CD4-positive, alpha-beta T cell treated with Interleukin-17A for 1 hour (primary cell): ENCODE measurements at regions not wholly inside any gene's neighbourhood (a gene's known extent, or its start where the extent isn't known, plus 50 kb on each side); places are given as distances from the start of the nearest gene placed in this dataset.
"Not testable (repeated sequence)": the region's sequence is repeated elsewhere in the genome, so short reads cannot be mapped to it uniquely, and the experiment has no call there.

Experiments used
- DNase-seq: peaks from one replicate; pipeline ENCODE4 v3.0.0-alpha.2; 2020

DNA sequence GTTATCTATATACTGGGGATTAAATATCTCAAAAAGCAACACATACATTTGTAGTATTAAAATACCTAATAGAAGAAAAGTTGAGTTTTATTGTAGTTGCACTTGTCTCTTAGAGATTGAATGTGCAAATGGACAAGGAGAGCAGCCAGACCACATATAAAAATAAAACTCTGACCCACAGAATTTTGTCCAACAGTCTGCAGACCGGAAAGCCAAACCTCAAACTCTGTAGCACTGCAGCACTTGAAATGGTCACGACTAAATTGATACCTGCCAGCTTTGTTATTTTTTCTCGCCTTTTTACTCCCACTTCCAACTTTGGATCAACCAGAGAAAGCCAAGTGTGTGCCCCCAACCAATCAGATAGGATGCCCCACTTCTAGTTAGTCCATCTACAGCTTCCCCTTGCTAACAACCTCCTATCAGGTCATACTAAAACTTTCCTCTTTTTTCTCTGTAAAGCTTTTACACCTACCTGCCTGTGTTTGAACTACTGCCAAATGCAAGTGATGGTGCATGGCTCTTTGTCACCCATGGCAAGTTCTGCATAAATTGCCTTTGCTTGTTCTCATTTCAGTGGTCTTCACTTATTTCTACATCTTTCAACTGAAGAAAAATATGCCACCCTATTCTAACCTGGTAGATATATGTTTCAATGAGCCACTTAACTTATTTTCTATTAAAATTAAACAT is 1250.7 kb upstream of the SPRY2 start:
- DNase-seq = no peak

DNA sequence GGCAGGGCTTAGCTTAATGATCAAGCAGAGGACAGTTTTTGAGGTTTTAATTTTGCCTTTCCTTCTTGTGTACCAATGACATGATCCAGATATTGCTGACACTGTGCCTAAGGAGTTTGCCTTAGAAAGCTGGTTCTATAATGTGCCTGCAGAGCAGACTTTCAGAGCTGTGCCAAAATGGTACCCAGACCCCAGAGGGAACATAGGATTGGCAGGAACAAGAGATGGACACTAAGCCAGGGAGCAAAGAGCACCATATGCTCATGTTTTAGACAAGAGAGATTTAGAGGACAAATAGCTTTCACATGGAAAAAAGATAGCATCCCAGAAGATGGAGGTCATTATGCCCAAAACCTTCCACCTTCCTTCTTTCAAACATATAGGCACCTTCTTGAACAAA is 1241.5 kb upstream of the SPRY2 start:
- DNase-seq = no peak

DNA sequence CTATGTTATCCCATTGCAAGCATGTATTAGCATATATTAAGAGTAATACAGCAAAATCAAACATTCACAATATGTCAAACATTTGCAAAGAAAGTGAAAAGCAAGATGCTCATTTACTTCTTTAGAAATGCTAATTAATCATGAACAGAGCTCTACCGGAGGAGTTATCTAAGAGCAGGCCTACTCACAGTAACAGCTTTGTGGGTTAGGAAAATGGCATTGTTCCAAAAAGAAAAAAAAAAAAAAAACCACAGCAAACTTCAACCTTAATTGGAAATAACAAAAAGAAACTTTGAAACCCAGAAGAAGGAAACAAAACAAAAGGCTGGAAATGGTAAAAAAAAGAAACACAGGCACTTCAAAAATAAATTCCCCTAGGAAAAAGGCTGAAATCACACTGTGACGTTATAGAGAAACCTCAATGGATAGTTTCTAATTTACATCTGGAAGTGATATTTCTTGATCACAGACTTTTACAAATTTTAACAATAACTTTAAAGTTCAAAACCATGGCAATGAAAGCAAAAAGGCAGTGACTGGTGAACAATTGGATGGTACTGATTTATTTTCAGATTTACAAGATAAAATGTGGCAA is 1236.8 kb upstream of the SPRY2 start:
- DNase-seq = no peak

DNA sequence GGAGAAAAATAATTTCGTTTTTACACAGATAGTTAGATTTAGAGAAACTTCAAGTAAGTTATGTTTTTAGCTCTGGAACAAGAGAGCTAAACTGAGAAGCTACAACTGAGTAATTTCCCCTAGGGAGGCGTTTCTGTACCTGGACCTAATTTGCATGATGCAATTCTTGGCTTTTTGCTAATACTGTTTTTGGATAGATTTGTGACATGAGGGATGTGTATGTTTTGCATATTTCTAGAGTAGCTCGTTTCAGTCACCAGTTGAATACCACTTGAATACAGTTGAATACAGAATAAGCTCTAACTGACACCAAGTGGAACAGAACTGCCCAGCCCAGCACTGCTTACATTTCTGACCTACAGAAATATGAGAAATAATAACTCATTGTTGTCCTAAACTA is 1227.9 kb upstream of the SPRY2 start:
- no peak for DNase-seq

DNA sequence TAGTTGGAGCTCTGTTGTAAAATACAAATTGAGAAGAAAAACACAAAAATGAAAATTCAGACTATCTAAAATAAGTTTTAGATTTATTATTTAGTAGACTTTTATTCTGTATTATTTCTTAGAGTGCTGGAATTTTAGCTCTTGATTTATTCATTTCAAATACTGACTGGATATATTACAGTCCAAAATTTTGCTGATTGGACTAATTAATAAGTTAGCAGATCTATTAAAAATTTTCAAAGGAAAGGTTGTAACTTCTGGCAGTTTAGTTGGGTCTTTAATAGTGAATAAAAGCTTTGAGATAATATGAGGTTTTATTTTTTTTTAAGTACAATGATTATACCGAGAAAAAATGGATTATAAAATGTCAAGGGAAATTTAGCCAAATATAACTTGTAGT is 1224.9 kb upstream of the SPRY2 start:
- no peak for DNase-seq

DNA sequence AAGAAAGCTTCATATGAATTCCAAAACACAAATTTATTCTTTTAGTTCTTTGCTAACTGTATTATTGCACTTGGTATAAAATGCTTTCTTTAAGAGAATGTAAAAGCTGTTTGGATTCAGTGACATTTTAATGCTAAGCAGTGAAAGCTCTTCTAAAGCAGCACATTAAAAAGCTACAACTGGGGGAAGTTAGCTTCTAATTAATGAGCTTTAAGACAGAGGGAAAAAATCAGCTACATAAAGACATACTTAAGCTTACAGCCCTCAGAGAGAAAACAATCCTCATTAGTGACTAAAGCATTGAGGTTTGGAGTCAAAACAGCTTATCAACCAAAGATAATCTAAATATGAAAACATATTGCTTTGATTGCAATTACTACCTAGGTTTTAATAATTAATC is 1222.2 kb upstream of the SPRY2 start:
- DNase-seq = no peak

DNA sequence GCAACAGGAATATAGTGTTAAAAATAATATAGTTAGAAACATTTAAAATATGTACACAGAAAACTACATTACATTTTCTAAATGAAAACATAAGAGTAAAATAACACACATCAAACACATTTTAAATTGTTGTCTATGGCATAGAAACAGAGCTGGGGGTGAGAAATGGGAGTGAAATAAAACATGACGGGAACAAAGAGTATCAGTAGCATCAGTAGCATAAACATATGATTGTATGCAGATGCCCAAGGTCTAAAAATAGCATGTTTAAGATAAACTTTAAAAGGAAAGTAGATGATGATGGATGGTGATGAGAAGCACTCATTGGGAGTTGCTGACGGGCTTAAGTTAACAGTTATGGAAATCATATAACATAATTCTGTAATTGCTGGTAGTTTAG is 1221.7 kb upstream of the SPRY2 start:
- no peak for DNase-seq

DNA sequence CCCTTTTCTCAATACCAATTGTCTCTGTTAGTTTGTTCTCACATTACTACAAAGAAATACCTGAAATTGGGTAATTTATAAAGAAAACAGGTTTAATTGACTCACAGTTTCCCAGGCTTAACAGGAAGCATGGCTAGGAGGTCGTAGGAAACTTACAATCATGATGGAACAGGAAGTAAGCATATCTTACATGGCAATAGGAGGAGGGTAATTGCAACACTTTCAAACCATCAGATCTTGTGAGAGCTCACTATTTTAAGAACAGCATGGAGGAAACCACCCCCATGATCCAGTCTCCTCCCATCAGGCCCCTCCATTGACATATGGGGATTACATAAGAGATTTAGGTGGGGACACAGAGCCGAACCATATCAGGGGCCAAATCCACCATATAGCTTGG is 1210.1 kb upstream of the SPRY2 start:
- no peak for DNase-seq

DNA sequence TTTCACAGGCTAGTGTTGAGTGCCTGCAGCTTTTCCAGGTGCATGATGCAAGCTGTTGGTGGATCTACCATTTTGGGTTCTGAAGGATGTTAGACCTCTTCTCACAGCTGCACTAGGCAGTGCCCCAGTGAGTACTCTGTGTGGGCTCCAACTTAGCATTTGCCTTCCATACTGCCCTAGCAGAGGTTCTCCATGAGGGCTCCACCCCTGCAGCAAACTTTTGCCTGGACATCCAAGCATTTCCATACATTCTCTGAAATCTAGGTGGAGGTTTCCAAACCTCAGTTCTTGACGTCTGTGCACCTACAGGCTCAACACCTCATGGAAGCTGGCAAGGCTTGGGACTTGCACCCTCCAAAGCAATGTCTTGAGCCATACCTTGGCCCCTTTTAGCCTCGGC is 1205.4 kb upstream of the SPRY2 start:
- not testable (repeated sequence) for DNase-seq

DNA sequence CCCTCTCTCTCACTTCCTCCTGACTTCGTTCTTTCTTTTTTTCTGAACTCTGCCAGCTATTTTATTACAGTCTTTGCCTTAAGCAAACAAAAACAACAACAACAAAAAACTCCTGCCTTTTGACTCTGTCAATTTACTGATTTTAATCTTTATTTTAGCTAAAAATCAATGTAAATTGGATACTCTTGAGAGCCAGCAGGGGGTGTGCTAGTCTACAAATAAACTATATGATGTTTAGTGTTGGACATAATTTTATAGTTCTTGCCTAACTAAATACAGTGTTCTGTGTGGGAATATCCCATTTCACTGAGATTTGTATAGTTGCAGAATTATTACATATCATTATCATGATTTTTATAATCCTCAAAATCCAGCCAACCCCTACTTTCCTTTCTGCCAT is 1199.9 kb upstream of the SPRY2 start:
- DNase-seq = no peak

DNA sequence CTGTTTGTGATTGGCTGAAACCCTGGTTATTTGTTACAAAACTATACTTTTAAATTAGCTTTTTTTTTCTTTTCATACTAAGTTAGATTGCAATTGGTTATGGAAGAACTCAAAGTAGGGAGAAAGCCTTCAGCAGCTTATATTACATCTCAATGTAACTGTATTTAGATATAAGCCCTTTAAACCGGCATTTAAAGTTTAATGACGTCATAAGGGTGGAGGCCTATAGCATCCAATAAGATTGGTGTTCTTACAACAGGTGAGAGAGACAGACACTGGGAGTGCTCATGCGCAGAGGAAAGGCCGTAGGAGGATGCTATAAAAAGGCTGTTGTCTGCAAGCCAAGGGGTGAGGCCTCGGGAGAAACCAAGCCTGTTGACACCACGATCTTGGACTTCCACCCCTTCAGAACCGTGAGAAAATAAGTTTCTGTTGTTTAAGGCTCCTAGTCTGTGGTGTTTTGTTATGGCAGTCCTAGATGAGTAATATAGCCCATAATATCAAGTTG is 1198.8 kb upstream of the SPRY2 start:
- DNase-seq = no peak

DNA sequence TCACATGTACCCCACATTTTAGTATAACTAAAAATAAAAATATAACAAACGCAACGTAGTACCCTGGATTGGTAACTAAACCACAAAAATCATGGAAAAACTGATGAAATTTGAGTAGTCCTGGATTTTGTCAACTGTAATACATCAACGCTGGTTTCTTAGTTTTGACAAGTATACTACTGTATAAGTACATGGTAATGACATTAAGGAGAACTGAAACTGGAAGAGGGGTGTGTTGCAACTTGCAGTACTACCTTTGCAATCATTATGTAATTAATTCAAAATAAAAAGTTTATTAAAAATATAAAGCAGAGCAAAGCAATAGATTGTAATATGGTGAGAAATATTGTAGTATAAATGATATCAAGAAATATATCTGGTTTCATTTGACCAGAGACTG is 1158.0 kb upstream of the SPRY2 start:
- no peak for DNase-seq

DNA sequence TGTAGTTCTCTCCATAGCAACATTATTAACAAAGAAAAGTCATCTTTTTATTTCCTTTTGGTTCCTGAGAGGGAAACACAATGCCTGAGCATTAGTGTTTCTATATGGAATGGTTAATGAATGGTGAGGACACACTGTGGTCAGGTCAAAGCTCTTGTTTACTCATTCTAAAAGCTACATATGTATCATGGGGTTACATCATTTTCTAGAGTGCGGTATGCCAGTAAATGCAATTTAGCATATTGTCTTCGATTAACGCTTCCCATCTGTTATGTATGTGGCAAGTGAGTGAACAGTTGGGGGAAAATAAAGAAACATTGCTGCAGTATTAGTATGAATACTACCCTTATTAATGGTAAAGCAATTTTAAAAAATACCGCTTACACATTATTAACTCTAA is 1152.2 kb upstream of the SPRY2 start:
- no peak for DNase-seq

DNA sequence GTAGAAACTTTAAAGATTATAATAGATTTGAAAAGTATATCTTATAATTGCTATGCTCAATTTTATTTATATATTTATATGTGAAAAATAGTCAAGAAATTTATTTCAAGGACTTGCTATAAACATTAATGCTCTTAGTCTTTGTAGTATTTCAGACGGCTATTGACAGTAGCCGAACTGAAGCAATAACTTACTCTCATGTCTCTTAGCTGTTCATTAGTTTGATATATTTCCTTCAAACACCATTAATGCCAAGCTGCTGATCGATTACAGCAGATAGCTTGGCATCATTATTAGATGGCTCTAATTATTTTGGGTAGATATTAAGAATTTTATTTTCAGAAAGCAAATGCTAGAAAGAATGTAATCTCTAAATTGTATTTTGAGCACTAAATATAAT is 1151.5 kb upstream of the SPRY2 start:
- no peak for DNase-seq

DNA sequence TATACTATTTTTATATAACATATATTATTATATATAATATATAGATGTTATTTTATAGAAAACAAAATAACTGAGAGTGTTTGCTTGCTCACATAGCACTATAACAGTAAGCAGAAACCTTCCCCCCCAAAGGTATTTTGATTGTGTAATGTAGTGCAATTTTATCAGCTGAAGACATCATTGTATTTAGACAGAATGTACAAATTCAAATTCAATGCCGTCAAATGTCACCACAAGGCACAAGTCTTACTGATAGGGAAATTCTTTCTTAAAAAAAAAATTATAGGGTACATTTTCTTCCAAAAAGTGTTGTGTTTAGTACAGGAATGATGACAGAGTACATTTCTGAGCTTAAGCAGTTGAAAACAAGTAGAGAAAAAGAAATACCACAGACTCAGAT is 1147.1 kb upstream of the SPRY2 start:
- no peak for DNase-seq

DNA sequence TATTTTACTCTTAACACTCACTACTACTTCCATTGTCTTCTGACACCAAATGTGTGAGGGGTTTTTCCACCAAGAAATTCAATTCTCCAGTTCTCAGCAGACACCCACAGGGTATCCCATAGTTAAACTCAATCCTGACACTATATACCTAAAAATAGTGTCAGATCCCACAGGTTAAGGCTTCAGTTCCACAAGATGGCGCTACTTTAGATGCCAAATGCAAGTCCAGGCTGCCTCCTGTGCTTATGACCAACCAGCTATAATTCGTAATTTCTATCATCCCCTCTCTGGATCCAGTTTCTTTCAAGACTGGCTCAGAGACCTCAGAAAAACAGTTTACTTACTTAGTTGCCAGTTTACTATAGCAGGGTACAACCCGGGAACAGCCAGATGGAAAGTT is 1146.2 kb upstream of the SPRY2 start:
- DNase-seq = no peak

DNA sequence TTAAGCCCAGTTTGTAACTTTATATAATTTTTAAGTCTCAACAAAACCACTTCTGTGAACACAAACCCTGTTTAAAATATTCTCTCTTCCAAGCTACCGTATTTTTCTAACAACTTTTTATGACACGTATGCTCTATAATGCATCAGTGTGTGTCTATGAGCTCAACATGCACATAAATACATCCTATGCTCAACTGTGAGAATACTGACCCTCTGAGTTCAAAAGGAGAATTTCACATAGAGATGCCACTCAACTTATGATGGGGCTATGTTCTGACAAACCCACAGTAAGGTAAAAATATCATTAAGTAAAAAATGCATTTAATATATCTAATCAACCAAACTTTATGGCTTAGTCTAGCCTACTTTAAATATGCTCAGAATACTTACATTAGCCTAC is 1139.7 kb upstream of the SPRY2 start:
- no peak for DNase-seq

DNA sequence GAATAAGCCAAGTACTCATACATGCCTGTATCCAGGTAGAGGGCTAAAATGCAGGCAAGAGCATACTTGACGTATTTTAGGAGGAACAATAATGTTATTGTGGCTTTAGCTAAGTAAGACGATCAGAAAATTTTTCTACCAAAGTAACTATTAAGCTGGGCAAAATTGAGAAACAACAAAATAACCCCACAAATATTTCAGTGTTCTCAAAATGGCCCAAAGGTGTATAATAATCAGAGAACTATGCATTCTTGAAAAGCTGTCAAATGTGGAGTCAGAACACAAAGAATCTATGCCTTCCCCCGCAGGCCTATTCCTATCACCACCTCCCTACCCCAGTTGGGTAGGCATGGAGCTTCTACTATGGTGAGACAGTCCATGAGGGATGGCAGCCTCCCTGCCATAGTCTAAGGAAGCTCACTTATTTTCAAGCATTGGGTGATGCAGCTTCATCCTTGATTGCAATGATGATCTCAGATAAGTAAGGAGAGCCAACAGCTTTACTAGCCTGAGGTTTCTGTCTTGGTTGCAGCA is 1132.5 kb upstream of the SPRY2 start:
- no peak for DNase-seq

DNA sequence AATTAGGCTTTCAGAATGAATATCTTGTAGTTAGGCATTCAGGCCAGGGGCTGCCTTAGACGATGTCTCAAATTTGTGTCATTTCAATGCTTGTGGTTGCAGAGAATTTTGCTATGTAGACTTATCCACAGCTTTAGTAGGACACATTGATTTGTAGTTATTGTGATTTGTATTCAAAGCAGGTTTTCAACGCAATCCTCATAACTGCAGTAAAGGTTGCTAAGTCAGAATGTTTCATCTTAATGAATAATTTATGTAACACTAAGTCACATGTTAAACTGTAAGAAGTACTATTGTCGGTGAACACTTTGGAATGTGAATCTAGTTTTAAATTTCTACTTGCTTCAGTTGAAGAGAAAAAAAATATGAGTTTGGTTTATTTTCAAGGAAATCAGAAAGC is 1117.2 kb upstream of the SPRY2 start:
- no peak for DNase-seq

DNA sequence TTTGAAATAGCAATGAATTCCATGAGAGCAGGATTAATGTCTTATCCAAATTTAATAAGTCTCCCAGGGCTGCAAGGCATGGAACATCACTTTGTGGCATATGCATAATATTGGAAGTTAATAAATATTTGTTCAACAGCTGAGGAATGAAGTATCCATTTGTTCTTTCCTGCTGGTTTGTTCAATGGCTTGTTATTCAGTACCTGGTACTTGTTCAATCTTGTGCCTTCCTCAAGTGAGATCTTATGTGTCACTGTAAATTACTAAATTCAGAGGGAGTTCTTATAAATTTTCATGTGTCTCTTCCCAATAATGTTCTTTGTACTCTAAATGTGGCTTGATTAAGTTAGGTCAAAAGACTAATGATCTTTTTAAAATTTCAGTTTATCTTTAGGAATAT is 1105.5 kb upstream of the SPRY2 start:
- DNase-seq = no peak

DNA sequence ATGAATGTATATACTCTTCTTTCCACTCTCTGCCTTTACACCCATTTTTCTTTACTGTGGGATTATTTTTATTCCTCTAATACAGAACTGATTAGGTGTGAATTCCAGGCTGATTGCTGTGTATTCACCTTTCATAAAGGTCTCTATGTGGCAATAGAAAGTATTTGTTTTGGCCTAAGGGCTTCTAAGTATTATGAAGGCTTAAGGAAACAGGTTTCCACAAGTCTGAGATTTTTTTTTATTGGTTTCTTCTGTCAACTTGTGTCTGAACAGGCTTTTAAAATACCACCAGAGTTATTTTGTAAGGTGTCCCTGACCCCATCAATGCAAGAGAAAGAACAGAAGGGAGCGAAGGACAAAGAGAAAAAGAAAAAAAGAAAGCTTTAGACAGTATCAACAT is 1102.0 kb upstream of the SPRY2 start:
- no peak for DNase-seq

DNA sequence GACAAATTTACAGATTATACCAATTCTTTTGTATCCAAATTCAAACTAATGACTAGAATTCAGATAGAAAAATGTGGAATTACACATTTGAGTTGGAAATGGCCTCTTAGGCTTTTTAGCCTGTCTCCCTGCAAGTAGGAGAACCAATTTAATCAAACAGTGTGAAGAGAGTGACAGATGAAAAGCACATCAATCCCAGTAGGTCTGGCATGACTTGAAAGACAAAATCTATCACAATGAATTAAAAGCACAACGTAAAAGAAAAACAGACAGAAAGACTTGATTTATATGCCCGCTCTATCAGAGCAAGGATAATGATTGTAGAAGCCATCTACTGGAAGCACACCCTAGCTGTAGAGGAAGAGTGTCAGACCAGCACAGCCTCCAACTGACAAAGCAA is 1084.4 kb upstream of the SPRY2 start:
- no peak for DNase-seq

DNA sequence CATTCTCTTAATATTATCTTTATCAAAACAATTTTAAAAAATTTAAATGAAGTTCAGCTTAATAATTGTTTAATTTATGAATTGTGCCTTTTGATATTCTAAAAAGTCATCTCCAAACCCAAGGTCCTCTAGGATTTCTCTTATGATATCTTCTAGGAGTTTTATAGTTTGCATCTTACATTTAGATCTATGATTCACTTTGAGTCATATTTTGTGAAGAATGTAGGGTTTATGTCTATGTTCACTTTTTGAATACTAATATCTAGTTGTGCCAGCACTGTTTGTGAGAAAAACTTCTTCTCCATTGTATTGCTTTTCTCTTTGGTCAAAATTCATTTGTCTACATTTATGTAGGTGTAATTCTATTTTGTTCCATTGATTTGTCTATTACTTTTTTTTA is 1068.4 kb upstream of the SPRY2 start:
- DNase-seq = no peak

DNA sequence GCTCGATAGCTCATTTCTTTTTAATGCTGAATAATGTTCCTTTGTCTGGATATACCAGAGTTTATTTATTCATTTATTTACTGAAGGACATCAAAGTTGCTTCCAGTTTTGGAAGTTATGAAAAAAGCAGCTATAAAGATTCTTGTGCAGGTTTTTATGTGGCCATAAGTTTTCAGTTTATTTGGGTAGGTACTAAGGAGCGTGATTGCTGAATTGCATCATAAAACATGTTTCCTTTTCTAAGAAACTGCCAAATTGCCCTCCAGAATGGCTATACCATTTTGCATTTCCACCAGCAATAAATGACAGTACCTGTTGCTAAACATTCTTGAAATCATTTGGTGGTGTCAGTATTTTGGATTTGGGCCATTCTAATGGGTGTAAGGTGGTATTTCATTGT is 1067.7 kb upstream of the SPRY2 start:
- no peak for DNase-seq
